HG03060 (cell line): ENCODE measurements at regions not wholly inside any gene's neighbourhood (a gene's known extent, or its start where the extent isn't known, plus 50 kb on each side); places are given as distances from the start of the nearest gene placed in this dataset.

ENCODE experiments used
- ATAC-seq: cut with Tn5 transposase; IDR thresholded peaks from one replicate; pipeline ENCODE4 v1.9.1; 2021; ENCODE audit warnings: low read depth, moderate number of reproducible peaks; ENCODE audit not compliant: unreplicated experiment

- ATAC-seq = no peak
Measured at GRCh38 chr10:131681122-131681521, 219.7 kb upstream of the PPP2R2D start.

- no peak for ATAC-seq
Measured at GRCh38 chr10:131681656-131682055, 219.2 kb upstream of the PPP2R2D start.

- no peak for ATAC-seq
Measured at GRCh38 chr10:131682271-131682962, 218.4 kb upstream of the PPP2R2D start.

GRCh38 chr10:131683281-131683861, 217.4 kb upstream of the PPP2R2D start:
- no peak for ATAC-seq

GRCh38 chr10:131683941-131684340, 216.9 kb upstream of the PPP2R2D start:
- ATAC-seq = no peak

GRCh38 chr10:131685007-131685406, 215.8 kb upstream of the PPP2R2D start:
- no peak for ATAC-seq

GRCh38 chr10:131685576-131685975, 215.2 kb upstream of the PPP2R2D start:
- ATAC-seq = no peak

- no peak for ATAC-seq
Measured at GRCh38 chr10:131686781-131687420, 213.9 kb upstream of the PPP2R2D start.

- ATAC-seq = no peak
Measured at GRCh38 chr10:131688304-131688703, 212.5 kb upstream of the PPP2R2D start.

- ATAC-seq = no peak
Measured at GRCh38 chr10:131689016-131689415, 211.8 kb upstream of the PPP2R2D start.

GRCh38 chr10:131689486-131689885, 211.3 kb upstream of the PPP2R2D start:
- no peak for ATAC-seq

- no peak for ATAC-seq
Measured at GRCh38 chr10:131689954-131690757, 210.7 kb upstream of the PPP2R2D start.

- no peak for ATAC-seq
Measured at GRCh38 chr10:131690805-131691239, 210.0 kb upstream of the PPP2R2D start.

GRCh38 chr10:131691481-131692090, 209.2 kb upstream of the PPP2R2D start:
- no peak for ATAC-seq

- no peak for ATAC-seq
Measured at GRCh38 chr10:131692176-131692575, 208.6 kb upstream of the PPP2R2D start.

- no peak for ATAC-seq
Measured at GRCh38 chr10:131692686-131693334, 208.0 kb upstream of the PPP2R2D start.

- no peak for ATAC-seq
Measured at GRCh38 chr10:131693766-131694165, 207.0 kb upstream of the PPP2R2D start.

GRCh38 chr10:131694168-131694780, 206.5 kb upstream of the PPP2R2D start:
- ATAC-seq = no peak

- no peak for ATAC-seq
Measured at GRCh38 chr10:131694781-131695495, 205.9 kb upstream of the PPP2R2D start.
